ENCODE measurements at regions not wholly inside any gene's neighbourhood (a gene's known extent, or its start where the extent isn't known, plus 50 kb on each side); places are given as distances from the start of the nearest gene placed in this dataset.

GRCh38 chr6:84876723-84877514 lies 112.5 kb upstream of the TBX18 start:
- TF ChIP-seq CTCF (IDR thresholded peaks at IDR 0.05; ENCODE audit: low read depth, low read length, poor library complexity, severe bottlenecking): no peak
- no peak for TF ChIP-seq EZH2phosphoT487 (IDR thresholded peaks at IDR 0.05; ENCODE audit: borderline replicate concordance, low read length)

Data from DOHH2 (cell line).